CD4-positive, alpha-beta T cell treated with Interleukin-10 for 1 hour (primary cell): ENCODE measurements at regions not wholly inside any gene's neighbourhood (a gene's known extent, or its start where the extent isn't known, plus 50 kb on each side); places are given as distances from the start of the nearest gene placed in this dataset.
"Not testable (repeated sequence)": the region's sequence is repeated elsewhere in the genome, so short reads cannot be mapped to it uniquely, and the experiment has no call there.

Experiments
- DNase-seq: peaks from one replicate; pipeline ENCODE4 v3.0.0-alpha.2; 2020

GRCh38 chr7:119482209-119482608 is 790.8 kb upstream of the KCND2 start:
- DNase-seq, result no peak

GRCh38 chr7:119482671-119483070 is 790.3 kb upstream of the KCND2 start:
- DNase-seq, result no peak

GRCh38 chr7:119483364-119483763 is 789.6 kb upstream of the KCND2 start:
- no peak for DNase-seq

GRCh38 chr7:119514326-119514725 is 758.6 kb upstream of the KCND2 start:
- DNase-seq, result no peak

GRCh38 chr7:119515214-119515613 is 757.8 kb upstream of the KCND2 start:
- no peak for DNase-seq

- DNase-seq, result no peak
These were observed 757.0 kb upstream of the KCND2 start for GRCh38 chr7:119515962-119516361.

- no peak for DNase-seq
These were observed 750.7 kb upstream of the KCND2 start for GRCh38 chr7:119522263-119522662.

GRCh38 chr7:119522698-119523097 is 750.3 kb upstream of the KCND2 start:
- DNase-seq, result no peak

- no peak for DNase-seq
These were observed 727.9 kb upstream of the KCND2 start for GRCh38 chr7:119545118-119545517.

- DNase-seq, result no peak
These were observed 717.2 kb upstream of the KCND2 start for GRCh38 chr7:119555788-119556187.

- DNase-seq, result no peak
These were observed 716.5 kb upstream of the KCND2 start for GRCh38 chr7:119556436-119556835.

- DNase-seq, result no peak
These were observed 711.2 kb upstream of the KCND2 start for GRCh38 chr7:119561751-119562150.

GRCh38 chr7:119562839-119563238 is 710.1 kb upstream of the KCND2 start:
- no peak for DNase-seq

GRCh38 chr7:119571666-119572065 is 701.3 kb upstream of the KCND2 start:
- DNase-seq, result no peak

GRCh38 chr7:119572132-119572531 is 700.8 kb upstream of the KCND2 start:
- no peak for DNase-seq

- DNase-seq, result no peak
These were observed 700.4 kb upstream of the KCND2 start for GRCh38 chr7:119572541-119572940.

GRCh38 chr7:119578116-119578515 is 694.9 kb upstream of the KCND2 start:
- DNase-seq, result no peak

- DNase-seq, result no peak
These were observed 678.0 kb upstream of the KCND2 start for GRCh38 chr7:119594956-119595355.

GRCh38 chr7:119596651-119597050 is 676.3 kb upstream of the KCND2 start:
- no peak for DNase-seq

- DNase-seq, result no peak
These were observed 666.7 kb upstream of the KCND2 start for GRCh38 chr7:119606297-119606696.

GRCh38 chr7:119620769-119621168 is 652.2 kb upstream of the KCND2 start:
- no peak for DNase-seq

GRCh38 chr7:119623427-119623826 is 649.5 kb upstream of the KCND2 start:
- DNase-seq, result no peak

GRCh38 chr7:119630406-119630969 is 642.5 kb upstream of the KCND2 start:
- DNase-seq, result no peak

GRCh38 chr7:119633812-119634211 is 639.2 kb upstream of the KCND2 start:
- DNase-seq, result not testable (repeated sequence)

- no peak for DNase-seq
These were observed 632.6 kb upstream of the KCND2 start for GRCh38 chr7:119640326-119640725.

- no peak for DNase-seq
These were observed 632.1 kb upstream of the KCND2 start for GRCh38 chr7:119640861-119641260.
